NCI-H1694 treated with DMSO at 0.1 percent for 48 hours (cell line): ENCODE measurements at regions not wholly inside any gene's neighbourhood (a gene's known extent, or its start where the extent isn't known, plus 50 kb on each side); places are given as distances from the start of the nearest gene placed in this dataset.

ENCODE experiments used
- DNase-seq: peaks from one replicate; lab custom pipeline; 2025; lab: John Stamatoyannopoulos, UW

- no peak for DNase-seq
These were observed 576.5 kb downstream of the MED13L start for GRCh38 chr12:115700896-115701465.

GRCh38 chr12:115700081-115700480 is 577.4 kb downstream of the MED13L start:
- DNase-seq: no peak

GRCh38 chr12:115698257-115698656 is 579.2 kb downstream of the MED13L start:
- DNase-seq: no peak

GRCh38 chr12:115697340-115697739 is 580.2 kb downstream of the MED13L start:
- no peak for DNase-seq

- no peak for DNase-seq
These were observed 582.9 kb downstream of the MED13L start for GRCh38 chr12:115694564-115694963.

GRCh38 chr12:115693970-115694369 is 583.5 kb downstream of the MED13L start:
- no peak for DNase-seq

GRCh38 chr12:115691123-115691522 is 586.4 kb downstream of the MED13L start:
- DNase-seq: no peak

- no peak for DNase-seq
These were observed 590.4 kb downstream of the MED13L start for GRCh38 chr12:115687094-115687493.

GRCh38 chr12:115683240-115683780 is 594.2 kb downstream of the MED13L start:
- DNase-seq: no peak

GRCh38 chr12:115680967-115681366 is 596.5 kb downstream of the MED13L start:
- no peak for DNase-seq

GRCh38 chr12:115672506-115673080 is 604.9 kb downstream of the MED13L start:
- no peak for DNase-seq

- no peak for DNase-seq
These were observed 605.4 kb downstream of the MED13L start for GRCh38 chr12:115672086-115672485.

- DNase-seq: no peak
These were observed 606.6 kb downstream of the MED13L start for GRCh38 chr12:115670869-115671268.

GRCh38 chr12:115667116-115667515 is 610.4 kb downstream of the MED13L start:
- DNase-seq: no peak

- DNase-seq: no peak
These were observed 611.3 kb downstream of the MED13L start for GRCh38 chr12:115666168-115666567.

- no peak for DNase-seq
These were observed 616.4 kb downstream of the MED13L start for GRCh38 chr12:115661112-115661511.

- no peak for DNase-seq
These were observed 617.2 kb downstream of the MED13L start for GRCh38 chr12:115660211-115660805.

GRCh38 chr12:115659422-115659821 is 618.1 kb downstream of the MED13L start:
- no peak for DNase-seq

GRCh38 chr12:115657081-115658013 is 620.1 kb downstream of the MED13L start:
- no peak for DNase-seq

- DNase-seq: no peak
These were observed 627.5 kb downstream of the MED13L start for GRCh38 chr12:115650026-115650425.

GRCh38 chr12:115648463-115648862 is 629.0 kb downstream of the MED13L start:
- no peak for DNase-seq

GRCh38 chr12:115646210-115646609 is 631.3 kb downstream of the MED13L start:
- DNase-seq: no peak
